ENCODE measurements at regions not wholly inside any gene's neighbourhood (a gene's known extent, or its start where the extent isn't known, plus 50 kb on each side); places are given as distances from the start of the nearest gene placed in this dataset.

DNA sequence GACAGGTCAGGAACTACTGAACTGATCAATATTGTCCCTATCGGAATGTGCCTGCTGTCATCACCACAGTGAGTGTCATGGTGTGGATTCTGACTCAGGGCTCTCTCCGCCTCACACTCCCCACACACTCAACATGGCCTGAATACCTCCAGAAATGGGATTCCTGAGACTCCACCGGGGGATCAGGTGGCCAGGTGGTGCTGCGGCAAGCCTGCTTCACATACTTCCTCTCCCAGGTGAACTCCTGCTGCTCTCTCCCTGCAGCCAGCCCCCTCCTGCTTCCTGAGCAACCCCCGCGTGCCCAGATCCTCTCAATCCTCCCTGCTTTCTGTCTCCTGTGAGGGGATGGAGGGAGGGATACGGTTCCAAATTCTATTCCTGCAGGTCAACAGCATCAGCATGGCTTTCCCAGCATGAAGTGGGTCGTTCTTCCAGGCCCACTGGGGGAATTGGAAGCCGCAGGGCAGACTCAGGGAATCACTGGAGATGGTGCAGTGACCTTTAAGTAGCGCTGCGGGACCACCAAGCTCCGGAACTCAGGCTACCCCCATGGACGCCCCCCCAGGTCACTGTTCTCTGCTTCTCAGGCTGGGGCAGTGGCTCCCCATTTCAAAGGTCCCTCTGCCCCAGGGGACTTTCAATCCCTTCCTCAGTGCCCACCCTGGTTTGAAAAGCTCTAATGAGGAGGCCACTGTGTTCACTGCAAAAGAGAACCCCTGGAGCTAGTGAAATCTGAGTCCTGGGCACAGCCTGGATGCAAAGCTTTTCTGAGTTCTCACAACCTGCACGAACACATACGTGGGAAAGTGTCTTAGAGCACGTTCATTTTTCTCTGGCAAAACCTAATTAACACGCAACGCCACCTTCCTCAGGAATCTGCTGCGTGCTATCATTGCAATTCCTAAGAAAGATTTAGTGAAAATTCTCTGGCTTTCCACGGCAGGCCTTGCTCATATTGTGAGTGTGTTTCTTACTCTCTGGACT, 168.4 kb downstream of the ZFP36L2 start:
- intact Hi-C loops (cut with micrococcal nuclease): no loop called here

DNA sequence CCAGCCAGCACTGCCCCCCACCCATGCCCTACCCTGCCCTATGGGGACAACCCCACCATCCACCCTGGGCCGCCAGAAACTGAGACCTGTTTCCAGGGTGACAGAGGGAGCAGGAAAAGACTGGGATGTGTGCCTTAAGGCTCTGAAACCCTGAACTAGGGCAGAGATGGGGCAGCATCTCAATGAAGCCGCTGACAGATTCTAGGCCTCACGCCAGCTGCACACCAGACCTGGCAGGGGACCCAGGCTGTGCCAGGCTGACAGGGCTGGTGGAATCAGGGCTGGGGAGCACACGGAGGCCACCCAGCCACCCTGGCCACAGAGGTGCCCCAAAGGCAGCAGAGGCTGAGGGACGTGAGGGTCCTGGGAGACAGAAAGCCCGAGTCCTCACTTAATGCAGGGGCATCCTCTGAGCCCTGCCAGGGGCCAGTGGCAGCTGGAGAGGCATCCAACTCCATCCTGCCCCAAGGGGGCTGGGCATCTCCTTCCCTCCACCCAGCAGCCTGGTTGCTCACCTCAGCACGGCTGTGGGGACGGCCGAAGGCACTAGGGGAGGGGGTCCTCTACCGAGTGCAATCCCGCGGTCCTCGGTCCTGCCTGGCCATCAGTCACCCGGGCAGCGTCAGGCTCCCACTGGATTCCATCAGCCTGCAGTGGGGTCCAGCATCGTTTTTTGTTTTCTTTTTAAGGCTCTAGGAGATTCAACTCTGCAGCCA, 169.2 kb downstream of the ZFP36L2 start:
- intact Hi-C loops (cut with micrococcal nuclease): no loop called here

DNA sequence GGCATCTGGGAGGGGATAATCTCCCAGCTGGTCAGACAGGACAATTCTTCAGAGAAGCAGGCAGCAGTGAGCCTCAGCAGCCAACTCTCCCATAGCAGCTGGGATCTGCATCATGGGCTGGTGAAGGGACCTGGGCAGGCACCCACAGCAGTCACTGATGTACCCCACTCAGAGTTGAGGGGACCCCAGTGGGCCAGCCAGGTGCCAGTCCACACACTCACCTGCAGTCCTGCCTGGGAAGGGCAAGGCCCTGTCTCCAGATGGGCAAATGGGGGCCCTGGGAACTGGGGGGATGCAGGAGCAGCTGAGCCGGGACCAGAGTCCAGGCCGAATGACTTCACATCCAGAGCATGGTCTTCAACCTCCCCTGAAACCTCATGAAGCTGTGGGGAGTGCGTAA, 170.4 kb downstream of the ZFP36L2 start:
- intact Hi-C loops (cut with micrococcal nuclease): no loop called here

DNA sequence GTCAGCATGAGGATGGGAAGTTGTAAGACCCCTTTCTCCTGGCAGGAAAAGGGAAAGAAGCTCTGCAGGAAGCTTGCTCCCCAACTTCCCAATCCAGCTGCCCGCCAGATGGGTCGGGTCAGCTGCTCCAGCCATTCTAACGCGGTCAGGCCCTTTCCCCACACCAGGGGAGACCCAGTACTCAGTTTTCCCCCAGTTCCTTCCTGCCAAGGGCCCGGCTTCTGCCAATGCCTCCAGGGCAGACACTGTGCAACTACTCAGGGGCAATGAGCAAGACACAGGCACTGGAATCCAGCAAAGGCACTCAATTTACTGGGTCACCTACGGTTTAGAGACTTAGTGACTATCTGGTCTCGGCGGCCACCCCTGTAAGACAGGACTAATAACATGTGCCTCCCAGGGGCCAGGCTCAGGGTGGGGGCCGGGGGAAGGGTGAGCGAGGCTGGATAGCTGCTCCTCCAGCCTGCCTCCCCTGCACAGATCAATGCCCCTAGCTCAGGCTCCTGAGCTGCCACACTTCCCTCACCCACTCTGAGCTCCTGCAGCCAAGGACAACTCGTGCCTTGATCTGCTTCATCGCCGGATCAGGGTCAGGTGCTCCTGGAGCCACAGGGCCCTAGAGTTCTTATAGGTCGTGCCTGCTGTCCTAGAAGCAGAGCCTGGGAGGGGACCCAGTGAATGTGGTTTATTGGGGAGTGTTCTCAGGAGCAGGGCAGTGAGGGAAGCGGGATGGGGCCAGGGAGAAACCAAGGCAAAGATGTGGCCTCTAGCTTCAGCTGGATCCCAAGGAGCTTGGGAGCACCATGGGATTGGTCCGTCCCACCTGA, 171.1 kb downstream of the ZFP36L2 start:
- intact Hi-C loops (cut with micrococcal nuclease): no loop called here

DNA sequence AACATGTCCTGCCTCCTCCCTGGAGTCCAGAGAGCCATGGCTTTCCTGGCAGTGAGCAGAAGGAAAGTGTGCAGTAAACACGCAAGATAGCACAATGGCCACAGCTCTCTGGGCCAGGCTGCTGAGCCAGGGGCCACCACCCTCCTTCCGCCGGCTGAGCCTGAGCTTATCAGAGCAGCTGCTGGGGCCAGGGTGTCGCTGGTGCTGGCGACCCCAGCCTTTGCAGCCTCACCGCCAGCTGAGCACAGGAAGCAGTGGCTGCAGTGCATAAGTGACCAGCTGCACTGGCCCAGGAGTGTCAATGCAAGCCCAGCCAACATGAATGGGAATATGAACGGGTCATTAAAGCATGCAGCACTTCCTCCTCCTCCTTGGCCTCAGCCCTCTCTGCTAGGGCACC, 172.0 kb downstream of the ZFP36L2 start:
- intact Hi-C loops (cut with micrococcal nuclease): no loop called here

DNA sequence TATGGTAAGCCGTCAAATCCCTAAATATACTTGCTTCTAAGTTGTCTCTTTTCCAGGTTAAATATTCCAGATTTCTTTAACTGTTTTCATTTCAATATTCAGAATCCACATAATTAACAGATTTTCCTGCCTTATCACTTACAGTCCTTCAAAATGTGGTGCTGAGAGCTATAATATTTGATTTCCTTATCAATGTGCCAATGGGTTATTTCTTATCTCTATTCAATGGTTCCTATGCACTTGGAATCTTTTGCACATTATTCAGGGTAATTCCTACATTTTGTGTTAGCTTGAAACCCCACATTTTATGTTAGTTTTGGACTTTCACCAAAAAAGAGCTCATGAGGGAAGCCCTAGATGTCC, 173.5 kb downstream of the ZFP36L2 start:
- intact Hi-C loops (cut with micrococcal nuclease): no loop called here

DNA sequence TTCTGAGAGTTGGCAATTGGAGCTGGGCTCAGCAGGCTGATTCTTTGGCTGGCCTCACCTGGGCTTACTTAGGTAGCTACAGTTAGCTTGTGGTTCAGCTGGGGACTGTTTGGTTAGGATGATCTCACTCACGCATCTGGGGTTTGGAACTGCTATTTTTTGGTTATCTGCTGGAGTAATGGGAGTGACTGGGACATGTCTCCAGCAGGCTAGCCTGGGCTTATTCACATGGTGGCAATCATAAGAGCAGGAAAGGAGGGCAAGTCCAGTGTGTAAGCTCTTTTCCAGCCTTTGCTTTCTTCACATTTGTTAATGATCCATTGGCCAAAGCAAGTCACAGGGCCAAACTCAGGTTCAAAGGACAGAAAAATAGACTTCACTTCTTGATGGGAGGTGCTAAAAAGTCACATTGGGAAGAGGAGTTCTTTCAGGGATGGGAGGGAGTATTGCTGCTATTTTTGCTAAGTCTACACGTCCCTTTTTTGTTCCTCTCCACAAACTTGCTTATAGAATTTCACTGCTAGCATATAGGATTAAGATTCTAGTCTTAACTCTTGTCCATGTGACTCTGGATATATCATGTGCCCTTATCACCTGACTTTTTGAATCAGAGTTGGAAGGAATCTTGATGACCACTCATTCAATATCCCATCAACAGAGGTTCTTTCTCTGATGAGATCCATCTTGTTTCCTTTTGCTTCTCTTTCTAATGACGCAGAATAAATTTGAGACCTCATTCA, 174.0 kb downstream of the ZFP36L2 start:
- intact Hi-C loops (cut with micrococcal nuclease): no loop called here

DNA sequence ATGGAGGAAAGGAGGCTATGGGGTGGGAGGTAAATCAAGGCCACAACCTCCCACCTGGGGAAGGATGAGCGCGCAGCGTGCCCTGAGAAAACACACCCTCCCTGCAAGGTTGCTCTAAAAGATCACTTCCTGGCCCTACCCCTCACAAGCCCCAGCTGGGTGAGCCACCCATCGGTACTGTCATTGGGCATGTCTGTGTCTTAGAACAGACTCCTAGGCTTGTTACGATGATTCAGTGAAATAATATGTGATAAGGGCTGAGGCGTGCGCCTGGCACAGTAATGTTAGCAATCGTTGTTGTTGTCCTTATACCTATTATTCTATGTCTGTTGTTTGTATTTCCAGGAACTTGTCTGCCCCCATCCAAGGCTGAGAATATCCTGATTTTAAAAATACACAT, 175.1 kb downstream of the ZFP36L2 start:
- intact Hi-C loops (cut with micrococcal nuclease): no loop called here

DNA sequence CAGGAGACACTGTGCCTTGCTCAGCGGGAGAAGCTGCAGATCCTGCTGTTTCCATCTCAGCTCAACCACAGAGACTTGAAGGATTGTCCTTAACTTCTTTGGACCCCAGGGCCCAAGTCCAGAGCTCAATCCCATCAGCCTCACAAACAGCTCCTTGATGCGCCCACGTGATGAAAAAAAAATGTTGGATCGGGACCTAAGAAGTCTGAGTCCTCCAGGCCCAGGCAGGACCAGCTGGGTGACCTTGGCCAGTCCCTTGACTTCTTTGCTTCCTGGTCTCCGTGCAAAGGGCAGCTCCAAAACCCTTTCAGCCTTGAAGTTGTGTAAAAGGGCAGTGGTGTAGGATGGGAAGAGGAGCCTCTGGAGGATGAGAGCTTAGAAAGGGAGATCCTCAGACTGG, 175.5 kb downstream of the ZFP36L2 start:
- intact Hi-C loops (cut with micrococcal nuclease): no loop called here

DNA sequence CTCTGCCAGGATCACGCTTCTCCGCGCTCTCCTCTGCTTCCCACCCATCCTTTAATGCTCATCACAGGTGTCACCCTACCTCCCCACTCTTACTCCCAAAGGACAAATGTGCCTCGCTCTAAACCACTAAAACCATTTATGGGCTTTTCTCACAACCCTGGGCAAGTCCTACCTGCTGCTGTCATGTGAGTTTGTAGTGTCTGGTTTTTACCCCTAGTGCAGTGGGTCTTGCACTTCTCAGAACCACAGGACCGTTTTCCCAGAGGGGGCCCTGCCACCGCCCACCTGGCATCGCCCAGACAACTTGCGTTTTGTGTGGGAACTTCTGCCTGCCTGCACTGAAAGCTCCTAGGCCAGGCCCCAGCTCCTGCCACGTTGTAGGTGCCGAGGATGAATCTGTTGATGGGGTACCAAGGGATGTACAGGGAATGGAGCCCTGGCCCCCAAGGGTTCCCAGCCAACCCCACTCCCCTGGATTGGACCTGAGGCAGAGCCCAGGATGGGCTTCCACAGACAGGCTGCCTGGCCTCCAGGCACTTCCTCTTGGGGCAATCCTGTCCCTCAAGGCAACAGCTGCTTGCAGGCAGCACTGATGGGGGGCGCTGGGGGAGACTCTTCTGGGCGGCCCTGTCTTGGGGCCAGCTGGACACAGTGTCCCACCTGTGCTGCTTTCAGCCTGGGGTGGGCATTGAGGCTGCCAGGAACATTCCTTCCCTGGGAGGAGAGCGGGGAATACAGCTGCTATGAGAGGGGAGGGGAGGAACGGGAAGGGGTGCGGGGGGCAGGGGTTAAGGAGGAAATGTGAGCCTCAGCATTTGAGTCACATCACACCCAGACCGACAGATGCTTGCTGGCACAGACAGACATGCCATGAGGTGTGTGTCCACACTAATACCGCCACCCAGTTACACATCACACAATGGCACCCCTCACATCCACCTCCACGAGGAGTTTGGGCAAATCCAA, 176.3 kb downstream of the ZFP36L2 start:
- intact Hi-C loops (cut with micrococcal nuclease): no loop called here

DNA sequence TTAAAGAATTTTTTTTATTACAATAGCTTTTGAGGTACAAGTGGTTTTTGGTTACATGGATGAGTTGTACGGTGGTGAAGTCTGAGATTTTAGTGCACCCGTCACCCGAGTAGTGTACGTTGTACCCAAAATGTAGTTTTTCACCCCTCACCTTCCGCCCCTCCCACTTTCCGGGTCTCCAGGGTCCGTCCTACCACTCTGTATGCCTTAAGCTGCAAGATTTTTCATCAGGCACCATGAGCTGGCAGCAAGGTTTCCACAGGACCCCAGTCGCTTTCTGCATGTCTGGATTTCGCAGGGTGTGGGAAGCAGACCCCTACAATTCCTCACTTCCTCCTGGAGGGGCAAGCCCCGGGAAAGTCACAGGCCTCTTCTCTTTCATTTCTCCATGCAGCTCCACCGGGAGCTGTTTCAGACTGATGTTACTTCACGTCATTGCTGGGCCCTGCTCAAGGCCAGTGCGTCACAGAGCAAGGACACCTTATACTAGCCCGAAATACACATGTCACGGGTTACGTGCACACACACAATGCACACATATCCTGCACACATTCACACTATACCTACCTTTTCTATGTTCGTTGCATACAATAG, 179.1 kb downstream of the ZFP36L2 start:
- intact Hi-C loops (cut with micrococcal nuclease): no loop called here

DNA sequence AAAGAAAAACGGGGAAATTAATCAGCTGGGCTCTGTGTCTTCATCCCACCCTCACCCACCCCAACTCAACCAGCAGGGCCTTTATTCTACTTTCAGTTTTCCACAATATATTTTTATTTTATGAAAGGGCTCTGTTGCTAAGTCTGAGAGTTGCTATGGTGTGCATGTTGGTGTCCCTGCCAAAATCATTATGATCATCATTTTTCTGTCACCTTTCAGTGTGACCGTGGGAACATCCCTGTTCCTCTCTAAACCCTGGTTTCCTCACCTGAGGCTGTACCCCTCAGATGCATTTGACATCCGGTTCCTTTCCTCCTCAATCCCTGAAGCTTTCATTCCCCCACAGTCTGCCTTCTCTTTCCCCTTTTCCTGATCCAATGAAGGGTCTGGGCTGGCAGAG, 180.5 kb downstream of the ZFP36L2 start:
- intact Hi-C loops (cut with micrococcal nuclease): no loop called here

DNA sequence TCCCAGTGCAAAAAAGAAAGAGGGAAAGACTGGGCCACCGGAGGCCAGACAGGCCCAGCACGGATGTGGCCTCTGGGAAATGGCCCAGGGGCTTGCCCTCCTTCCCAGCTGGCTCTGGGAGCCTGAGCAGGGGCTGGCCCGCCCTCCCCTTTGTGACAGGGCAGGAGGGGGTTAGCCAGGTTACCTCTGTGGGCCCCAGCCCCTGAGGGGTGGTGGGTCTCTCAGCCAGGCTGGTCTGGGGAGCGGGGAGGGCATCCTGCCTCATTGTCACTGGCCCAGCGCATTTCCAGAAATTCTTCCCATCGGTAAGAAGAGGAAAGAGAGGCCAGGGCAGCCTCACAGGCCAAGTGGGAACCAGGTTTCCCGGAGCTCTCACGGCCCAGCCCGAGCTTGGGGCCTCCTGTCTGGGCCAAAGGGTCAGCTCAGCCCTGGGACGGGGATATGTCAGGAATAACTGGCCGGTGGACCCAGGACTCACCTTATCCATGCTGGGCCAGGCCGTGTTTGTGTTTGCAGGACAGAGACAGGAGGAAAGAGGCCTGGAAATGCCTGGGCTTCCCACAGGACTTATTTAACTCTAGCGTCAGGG, 182.2 kb downstream of the ZFP36L2 start:
- intact Hi-C loops (cut with micrococcal nuclease): no loop called here

DNA sequence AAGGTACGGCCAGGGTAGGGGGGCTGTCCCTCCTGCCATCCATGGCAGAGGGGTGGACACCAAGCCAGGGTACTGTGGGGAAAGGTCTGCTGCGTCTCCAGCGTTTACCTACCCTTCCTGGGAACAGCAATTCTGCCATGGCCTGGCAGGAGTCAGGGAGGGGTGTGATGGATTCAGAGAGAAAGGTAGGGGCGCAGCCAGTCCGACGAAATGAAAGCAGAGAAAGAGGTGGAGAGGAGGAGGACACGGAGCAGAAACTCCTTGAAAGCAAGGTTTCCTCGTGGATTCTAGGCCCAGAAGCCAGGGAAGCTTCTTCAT, 182.9 kb downstream of the ZFP36L2 start:
- intact Hi-C loops (cut with micrococcal nuclease): no loop called here

DNA sequence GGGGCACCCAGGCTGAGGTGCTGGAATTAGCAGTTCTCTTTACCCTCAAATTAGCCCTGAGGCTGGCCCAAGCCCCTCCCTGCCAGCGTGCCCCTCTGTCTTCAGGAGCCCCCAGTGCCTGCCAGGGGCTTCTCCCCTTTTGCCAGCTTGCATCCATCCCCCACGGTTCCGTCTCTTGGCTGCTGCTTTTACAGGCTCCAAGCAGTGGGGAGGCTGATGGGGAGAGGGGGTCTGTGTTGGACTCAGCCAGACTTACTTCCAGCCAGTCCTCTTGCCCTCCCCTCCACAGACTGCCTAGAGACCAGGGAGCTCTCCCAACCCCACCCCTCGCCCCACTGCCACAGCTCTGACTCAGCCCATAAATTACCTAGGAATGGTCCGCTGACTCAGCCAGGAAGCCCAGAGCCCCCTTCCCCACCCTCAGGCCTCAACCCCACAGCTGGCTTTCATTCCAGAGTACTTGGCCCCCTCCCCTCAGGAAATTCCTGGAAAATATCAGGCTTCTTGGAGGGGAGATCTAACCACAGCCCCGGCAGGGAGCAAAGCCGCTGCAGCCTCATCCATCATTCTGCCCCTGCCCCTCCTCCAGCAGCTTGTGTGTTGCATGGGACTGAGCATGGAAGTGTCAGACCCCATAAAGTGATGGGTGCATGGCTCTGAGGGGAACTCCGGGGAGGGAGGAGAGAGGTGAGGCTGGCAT, 184.6 kb downstream of the ZFP36L2 start:
- intact Hi-C loops (cut with micrococcal nuclease): no loop called here

DNA sequence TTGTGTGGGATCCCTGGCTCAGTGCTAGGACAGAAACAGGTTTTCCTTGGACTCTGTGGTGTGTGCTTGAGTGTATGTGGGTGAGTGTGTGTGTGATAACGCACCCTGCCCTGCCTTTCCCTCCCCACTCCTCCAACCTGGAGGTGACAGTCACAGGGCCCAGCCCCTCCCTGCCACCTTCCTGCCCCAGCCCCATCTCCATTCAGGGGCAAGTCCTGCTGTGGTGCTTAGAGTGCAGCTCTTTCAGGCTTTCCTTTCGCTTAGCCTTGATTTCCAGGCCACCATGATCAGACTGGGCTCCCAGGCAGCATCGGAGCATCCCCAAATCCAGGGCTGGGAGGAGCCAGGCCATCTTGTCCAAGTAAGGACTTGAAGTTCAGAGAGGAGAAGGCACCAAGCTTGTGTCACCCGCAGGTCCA, 185.2 kb downstream of the ZFP36L2 start:
- intact Hi-C loops (cut with micrococcal nuclease): no loop called here

DNA sequence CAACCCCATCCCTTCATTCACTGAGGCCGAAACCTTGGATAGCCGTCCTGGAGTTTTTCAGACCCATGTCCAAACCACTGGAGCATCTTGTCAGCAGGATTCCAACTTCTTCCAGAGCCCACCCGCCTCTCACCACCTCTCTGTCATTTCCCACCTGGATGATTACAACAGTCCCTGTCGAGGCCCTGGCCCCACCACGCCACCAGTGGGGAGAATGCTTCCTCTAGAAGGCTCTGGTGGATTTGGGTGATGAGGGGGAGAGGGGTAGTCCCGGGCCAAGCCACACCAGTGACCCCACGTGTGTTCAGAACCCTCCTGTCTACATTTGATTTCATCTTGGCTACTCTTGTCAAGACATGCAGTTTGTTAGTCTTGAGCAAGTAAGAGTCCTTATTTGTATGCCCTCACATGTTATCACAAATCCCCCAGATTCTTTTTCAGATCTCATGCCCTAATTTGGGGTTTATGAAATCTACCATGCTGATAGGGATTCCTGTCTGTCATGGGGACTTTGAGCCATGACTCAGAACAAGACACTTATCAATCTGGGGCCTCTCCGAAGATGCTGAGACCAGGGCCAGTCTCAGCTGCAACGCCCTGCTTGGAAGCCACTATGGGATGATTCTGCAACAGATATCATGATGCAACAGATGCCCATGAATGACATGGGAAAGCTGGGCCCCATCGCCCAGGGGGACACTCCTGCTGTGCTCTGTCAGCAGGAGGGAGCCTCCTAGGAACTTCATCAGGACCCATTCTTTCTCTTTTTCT, 186.1 kb downstream of the ZFP36L2 start:
- intact Hi-C loops (cut with micrococcal nuclease): no loop called here

Data from T-helper 2 cell treated with Interferon-gamma antibody and Interleukin-4, amounts not matched to agents 100 ng/mL and 5 ng/mL, for 36 hours (primary cell).